ENCODE measurements at regions not wholly inside any gene's neighbourhood (a gene's known extent, or its start where the extent isn't known, plus 50 kb on each side); places are given as distances from the start of the nearest gene placed in this dataset.

- H3K4me1 ChIP-seq (ENCODE audit: control insufficient read depth in 2 of 3, insufficient read depth in 2 of 3, low read depth in 1 of 3, low read length in 3 of 3), result no peaks in the 10 kb centered on the region
- TF ChIP-seq CTCF (IDR thresholded peaks at IDR 0.05; ENCODE audit: borderline replicate concordance, extremely low read depth, insufficient read depth), result no peak
- H3K27ac ChIP-seq (ENCODE audit: low read depth in 2 of 2, low read length in 2 of 2), result no peak overlapping the region
- no peaks in the 10 kb centered on the region for H3K9me3 ChIP-seq (ENCODE audit: control insufficient read depth in 2 of 3, insufficient read depth in 1 of 3, low read length in 3 of 3)
- no peaks in the 10 kb centered on the region for H3K27me3 ChIP-seq (ENCODE audit: control insufficient read depth, insufficient read depth, low read length)
- H3K4me3 ChIP-seq (ENCODE audit: low read length in 3 of 3), result no peak overlapping the region
- H3K36me3 ChIP-seq (ENCODE audit: control insufficient read depth in 2 of 3, insufficient read depth in 3 of 3, low read length in 3 of 3), result no peaks in the 10 kb centered on the region
- peak; percentile 30 for FAIRE-seq
- DNase-seq, result no peak
- H3K9ac ChIP-seq (ENCODE audit: low read length in 3 of 3), result no peak overlapping the region
- intact Hi-C loops (cut with DNase I), result no loop called here
These were observed 65.9 kb upstream of the GJA5 start for GRCh38 chr1:147826259-147826658.

- TF ChIP-seq CTCF (IDR thresholded peaks at IDR 0.05; ENCODE audit: borderline replicate concordance, extremely low read depth, insufficient read depth), result no peak
- H3K9me3 ChIP-seq (ENCODE audit: control insufficient read depth in 2 of 3, insufficient read depth in 1 of 3, low read length in 3 of 3), result no peaks in the 10 kb centered on the region
- no peak for DNase-seq
- no peak overlapping the region for H3K4me3 ChIP-seq (ENCODE audit: low read length in 3 of 3)
- H3K4me1 ChIP-seq (ENCODE audit: control insufficient read depth in 2 of 3, insufficient read depth in 2 of 3, low read depth in 1 of 3, low read length in 3 of 3), result no peaks in the 10 kb centered on the region
- H3K36me3 ChIP-seq (ENCODE audit: control insufficient read depth in 2 of 3, insufficient read depth in 3 of 3, low read length in 3 of 3), result no peaks in the 10 kb centered on the region
- H3K27ac ChIP-seq (ENCODE audit: low read depth in 2 of 2, low read length in 2 of 2), result no peak overlapping the region
- no peak for FAIRE-seq
- intact Hi-C loops (cut with DNase I), result no loop called here
- H3K27me3 ChIP-seq (ENCODE audit: control insufficient read depth, insufficient read depth, low read length), result no peaks in the 10 kb centered on the region
- no peak overlapping the region for H3K9ac ChIP-seq (ENCODE audit: low read length in 3 of 3)
These were observed 69.2 kb upstream of the GJA8 start for GRCh38 chr1:147833231-147833860.

- H3K9ac ChIP-seq (ENCODE audit: low read length in 3 of 3), result no peak overlapping the region
- FAIRE-seq (no peak), DNase-seq (no peak)
- no peak for TF ChIP-seq CTCF (IDR thresholded peaks at IDR 0.05; ENCODE audit: borderline replicate concordance, extremely low read depth, insufficient read depth)
- H3K27me3 ChIP-seq (ENCODE audit: control insufficient read depth, insufficient read depth, low read length), result no peaks in the 10 kb centered on the region
- no peaks in the 10 kb centered on the region for H3K36me3 ChIP-seq (ENCODE audit: control insufficient read depth in 2 of 3, insufficient read depth in 3 of 3, low read length in 3 of 3)
- intact Hi-C loops (cut with DNase I), result no loop called here
- no peaks in the 10 kb centered on the region for H3K9me3 ChIP-seq (ENCODE audit: control insufficient read depth in 2 of 3, insufficient read depth in 1 of 3, low read length in 3 of 3)
- H3K4me1 ChIP-seq (ENCODE audit: control insufficient read depth in 2 of 3, insufficient read depth in 2 of 3, low read depth in 1 of 3, low read length in 3 of 3), result no peaks in the 10 kb centered on the region
- H3K4me3 ChIP-seq (ENCODE audit: low read length in 3 of 3), result no peak overlapping the region
- no peak overlapping the region for H3K27ac ChIP-seq (ENCODE audit: low read depth in 2 of 2, low read length in 2 of 2)
These were observed 68.4 kb upstream of the GJA8 start for GRCh38 chr1:147834181-147834580.

- DNase-seq, result no peak
- Histone ChIP-seq H3K4me3 (ENCODE audit: low read length in 3 of 3) (no peak overlapping the region), H3K4me1 (ENCODE audit: control insufficient read depth in 2 of 3, insufficient read depth in 2 of 3, low read depth in 1 of 3, low read length in 3 of 3) (no peaks in the 10 kb centered on the region), H3K9me3 (ENCODE audit: control insufficient read depth in 2 of 3, insufficient read depth in 1 of 3, low read length in 3 of 3) (no peaks in the 10 kb centered on the region), H3K27me3 (ENCODE audit: control insufficient read depth, insufficient read depth, low read length) (no peaks in the 10 kb centered on the region), H3K9ac (ENCODE audit: low read length in 3 of 3) (no peak overlapping the region), H3K36me3 (ENCODE audit: control insufficient read depth in 2 of 3, insufficient read depth in 3 of 3, low read length in 3 of 3) (no peaks in the 10 kb centered on the region), H3K27ac (ENCODE audit: low read depth in 2 of 2, low read length in 2 of 2) (no peak overlapping the region)
- intact Hi-C loops (cut with DNase I), result no loop called here
- no peak for FAIRE-seq
- TF ChIP-seq CTCF (IDR thresholded peaks at IDR 0.05; ENCODE audit: borderline replicate concordance, extremely low read depth, insufficient read depth), result no peak
These were observed 67.8 kb upstream of the GJA8 start for GRCh38 chr1:147834810-147835209.
